SHP77 (cell line): ENCODE measurements at regions not wholly inside any gene's neighbourhood (a gene's known extent, or its start where the extent isn't known, plus 50 kb on each side); places are given as distances from the start of the nearest gene placed in this dataset.
"Not testable (repeated sequence)": the region's sequence is repeated elsewhere in the genome, so short reads cannot be mapped to it uniquely, and the experiment has no call there.

ENCODE experiments used
- DNase-seq, 2 experiments: peaks; one replicate each; lab custom pipeline; 2025; lab: John Stamatoyannopoulos, UW

GRCh38 chr2:129008881-129009554 lies 690.4 kb upstream of the HS6ST1 start:
- no peak for DNase-seq

GRCh38 chr2:129009555-129010146 lies 691.0 kb upstream of the HS6ST1 start:
- no peak for DNase-seq

DNA sequence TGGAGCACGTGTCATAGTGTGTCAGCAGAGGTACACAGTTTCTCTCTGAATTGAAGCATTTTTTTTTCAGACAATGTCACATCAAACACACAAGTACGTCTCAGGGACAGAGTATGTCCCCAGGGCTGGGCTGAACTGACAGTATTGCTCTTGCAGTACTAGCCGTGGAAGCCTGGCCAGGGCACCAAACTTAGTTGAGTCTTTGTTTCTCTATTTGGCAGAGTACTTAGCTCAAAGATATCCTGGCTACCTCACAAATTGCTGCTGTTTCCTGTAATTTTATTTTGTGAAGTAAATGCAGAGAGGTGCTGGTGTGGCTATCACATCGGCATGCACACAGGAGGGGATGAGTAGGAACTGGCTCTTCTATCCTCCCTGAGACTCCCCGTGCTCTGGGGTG lies 691.6 kb upstream of the HS6ST1 start:
- DNase-seq = no peak

DNA sequence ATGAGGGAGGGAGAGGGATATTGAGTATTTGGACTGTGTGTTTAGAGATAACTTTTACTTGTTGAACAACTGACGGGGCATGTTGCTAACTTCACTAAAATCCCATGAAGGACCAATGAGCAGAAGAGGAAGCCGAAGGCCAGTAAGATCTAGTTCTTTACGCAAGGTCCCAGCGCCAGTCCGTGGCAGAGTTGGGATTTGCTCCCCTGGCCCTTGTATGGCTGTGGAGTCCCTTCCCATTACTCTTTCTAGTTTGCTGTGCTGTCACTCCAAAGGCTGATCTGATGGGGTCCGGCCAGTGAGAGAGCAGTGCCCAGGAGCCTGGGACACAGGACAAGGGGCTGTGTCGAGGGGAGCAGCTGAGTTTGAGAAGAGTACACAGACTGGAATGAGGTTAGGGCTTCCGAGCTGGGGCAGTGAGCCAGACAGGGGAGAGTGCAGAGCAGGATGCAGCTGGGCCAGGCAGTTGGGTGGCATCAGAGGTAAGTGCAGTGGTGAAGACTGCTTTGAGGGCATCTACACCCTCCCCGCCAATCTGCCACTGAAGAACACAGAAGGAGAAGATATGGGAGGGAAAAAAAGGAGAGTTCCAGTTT lies 692.9 kb upstream of the HS6ST1 start:
- peak in 1 of 2 experiments; percentile 11 for DNase-seq

- DNase-seq = no peak
Measured at GRCh38 chr2:129014432-129014831, 695.8 kb upstream of the HS6ST1 start.

- no peak for DNase-seq
Measured at GRCh38 chr2:129015397-129016285, 697.0 kb upstream of the HS6ST1 start.

DNA sequence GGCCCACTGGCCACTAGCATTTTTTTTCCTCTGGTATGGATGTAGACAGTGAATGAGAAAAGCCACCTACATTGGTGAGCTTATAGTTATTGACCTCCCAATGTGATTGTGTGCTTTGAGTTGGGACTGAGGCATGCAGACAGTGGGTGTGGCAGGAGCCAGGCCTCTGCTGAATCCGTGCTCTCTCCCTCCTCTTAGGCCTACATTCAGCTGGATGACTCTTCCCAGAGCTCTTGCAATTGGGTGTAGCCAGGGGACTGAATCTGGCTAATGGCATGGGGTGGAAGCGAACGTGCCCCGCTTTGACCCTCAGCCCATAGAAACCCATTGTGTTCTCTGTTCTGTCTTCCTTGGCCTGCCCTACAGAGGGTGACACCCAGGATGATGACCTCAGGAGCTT lies 698.3 kb upstream of the HS6ST1 start:
- no peak for DNase-seq

DNA sequence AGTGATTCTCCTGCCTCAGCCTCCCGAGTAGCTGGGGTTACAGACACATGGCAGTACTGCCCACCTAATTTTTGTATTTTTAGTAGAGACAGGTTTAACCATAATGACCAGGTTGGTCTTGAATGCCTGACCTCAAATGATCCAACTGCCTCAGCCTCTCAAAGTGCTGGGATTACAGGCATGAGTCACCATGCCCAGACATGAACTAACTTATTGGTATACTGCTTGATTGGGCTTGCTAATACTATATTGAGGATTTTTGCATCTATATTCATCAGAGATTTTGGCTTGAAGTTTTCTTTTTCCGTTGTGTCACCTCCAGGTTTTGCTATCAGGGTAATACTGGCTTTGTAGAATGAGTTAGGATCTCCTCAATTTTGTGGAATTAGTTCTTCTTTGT lies 706.1 kb upstream of the HS6ST1 start:
- DNase-seq = no peak

GRCh38 chr2:129035992-129036391 lies 717.3 kb upstream of the HS6ST1 start:
- no peak for DNase-seq

DNA sequence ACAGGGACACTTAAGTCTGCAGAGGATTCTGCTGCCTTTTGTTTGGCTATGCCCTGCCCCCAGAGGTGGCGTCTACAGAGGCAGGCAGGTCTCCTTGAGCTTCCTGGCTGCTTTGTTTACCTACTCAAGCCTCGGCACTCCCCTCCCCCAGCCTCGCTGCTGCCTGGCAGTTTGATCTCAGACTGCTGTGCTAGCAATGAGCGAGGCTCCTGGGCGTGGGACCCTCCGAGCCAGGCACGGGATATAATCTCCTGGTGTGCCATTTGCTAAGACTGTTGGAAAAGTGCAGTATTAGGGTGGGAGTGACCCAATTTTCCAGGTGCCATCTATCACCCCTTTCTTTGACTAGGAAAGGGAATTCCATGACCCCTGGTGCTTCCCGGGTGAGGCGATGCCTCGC lies 725.0 kb upstream of the HS6ST1 start:
- DNase-seq = not testable (repeated sequence)

- DNase-seq = not testable (repeated sequence)
Measured at GRCh38 chr2:129046475-129046874, 727.8 kb upstream of the HS6ST1 start.

DNA sequence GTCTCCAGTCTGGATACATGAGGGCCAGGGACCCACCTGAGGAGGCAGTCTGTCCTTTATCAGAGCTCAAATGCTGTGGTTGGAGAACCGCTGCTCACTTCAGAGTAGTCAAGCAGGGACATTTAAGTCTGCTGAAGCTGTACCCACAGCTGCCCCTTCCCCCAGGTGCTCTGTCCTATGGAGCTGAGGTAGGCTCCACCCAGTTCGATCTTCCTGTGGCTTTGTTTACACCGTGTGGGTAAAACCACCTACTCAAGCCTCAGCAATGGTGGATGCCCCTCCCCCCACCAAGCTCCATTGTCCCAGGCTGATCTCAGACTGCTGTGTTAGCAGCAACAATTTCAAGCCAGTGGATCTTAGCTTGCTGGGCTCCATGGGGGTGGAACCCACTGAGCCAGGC lies 731.4 kb upstream of the HS6ST1 start:
- no peak for DNase-seq

DNA sequence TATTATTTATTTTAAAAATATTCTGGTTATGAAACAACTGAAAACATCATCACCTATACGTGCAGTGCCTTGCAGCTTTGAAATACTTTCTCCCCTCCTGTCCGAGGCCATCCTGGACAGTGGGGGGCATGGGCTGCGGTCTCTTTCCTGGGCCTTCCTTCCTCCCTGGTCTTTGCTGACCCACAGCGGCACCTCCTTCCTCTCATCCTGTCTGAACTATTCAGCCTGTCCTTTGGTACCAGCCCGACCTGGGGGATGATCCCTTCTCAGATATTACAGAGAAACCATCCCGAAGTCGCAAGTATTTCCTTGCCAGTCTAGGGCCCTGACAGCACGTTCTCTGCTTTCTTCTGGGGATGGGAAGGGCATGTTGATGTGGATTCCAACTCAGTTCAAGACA lies 736.6 kb upstream of the HS6ST1 start:
- DNase-seq = no peak

- no peak for DNase-seq
Measured at GRCh38 chr2:129055824-129056223, 737.2 kb upstream of the HS6ST1 start.

GRCh38 chr2:129056309-129056958 lies 737.8 kb upstream of the HS6ST1 start:
- DNase-seq = no peak

DNA sequence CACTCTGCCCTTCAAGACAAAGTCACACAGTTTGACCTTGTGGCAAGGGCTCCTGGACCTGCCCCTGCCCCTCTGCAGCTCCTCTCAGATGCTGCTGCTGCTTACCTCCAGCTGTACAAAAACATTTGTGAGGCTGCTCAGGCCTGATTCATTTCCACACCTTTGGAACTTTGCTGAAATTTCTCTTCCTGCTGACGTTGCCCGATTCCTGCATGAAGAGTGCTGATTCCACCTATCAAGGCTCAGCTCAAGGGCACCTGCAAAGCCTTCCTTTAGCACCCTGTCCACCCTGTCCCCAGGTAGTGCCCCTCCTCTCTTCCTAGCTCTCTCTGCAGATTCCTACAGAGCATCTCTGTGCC lies 738.3 kb upstream of the HS6ST1 start:
- DNase-seq = no peak

- no peak for DNase-seq
Measured at GRCh38 chr2:129058981-129059380, 740.3 kb upstream of the HS6ST1 start.

GRCh38 chr2:129059476-129059875 lies 740.8 kb upstream of the HS6ST1 start:
- no peak for DNase-seq

DNA sequence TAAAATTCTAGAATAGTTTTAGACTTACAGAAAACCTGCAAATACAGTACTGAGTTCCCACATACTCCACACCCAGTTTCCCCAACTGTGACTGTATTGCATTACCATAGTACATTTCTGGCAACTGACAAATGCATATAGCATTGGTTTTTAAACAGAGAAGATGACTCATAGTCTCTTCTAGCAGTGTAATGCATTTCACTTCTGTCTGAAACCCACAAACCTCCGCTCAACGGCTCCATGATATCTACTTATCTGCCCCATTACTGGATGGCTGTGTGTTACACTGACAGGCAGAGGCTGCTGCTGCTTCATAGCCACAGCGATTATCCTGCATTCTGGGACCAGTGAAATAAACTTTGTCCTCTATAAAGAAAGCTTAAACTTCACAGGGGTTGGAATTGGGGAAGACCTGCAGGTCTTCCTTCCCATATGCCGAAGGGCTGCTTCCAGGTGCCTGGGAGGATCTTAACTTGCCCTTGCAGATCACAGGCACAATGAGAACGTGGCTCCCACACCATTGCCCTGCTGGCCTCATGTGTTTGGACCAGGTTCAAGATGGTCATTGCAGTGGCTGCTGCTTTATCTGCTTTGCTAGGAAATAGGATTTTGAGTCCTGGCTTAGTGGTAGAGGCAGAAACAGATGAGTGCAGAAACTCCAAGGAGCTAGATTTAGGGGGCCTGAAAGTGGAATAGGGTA lies 742.6 kb upstream of the HS6ST1 start:
- DNase-seq = no peak

GRCh38 chr2:129061769-129062121 lies 743.1 kb upstream of the HS6ST1 start:
- no peak for DNase-seq

DNA sequence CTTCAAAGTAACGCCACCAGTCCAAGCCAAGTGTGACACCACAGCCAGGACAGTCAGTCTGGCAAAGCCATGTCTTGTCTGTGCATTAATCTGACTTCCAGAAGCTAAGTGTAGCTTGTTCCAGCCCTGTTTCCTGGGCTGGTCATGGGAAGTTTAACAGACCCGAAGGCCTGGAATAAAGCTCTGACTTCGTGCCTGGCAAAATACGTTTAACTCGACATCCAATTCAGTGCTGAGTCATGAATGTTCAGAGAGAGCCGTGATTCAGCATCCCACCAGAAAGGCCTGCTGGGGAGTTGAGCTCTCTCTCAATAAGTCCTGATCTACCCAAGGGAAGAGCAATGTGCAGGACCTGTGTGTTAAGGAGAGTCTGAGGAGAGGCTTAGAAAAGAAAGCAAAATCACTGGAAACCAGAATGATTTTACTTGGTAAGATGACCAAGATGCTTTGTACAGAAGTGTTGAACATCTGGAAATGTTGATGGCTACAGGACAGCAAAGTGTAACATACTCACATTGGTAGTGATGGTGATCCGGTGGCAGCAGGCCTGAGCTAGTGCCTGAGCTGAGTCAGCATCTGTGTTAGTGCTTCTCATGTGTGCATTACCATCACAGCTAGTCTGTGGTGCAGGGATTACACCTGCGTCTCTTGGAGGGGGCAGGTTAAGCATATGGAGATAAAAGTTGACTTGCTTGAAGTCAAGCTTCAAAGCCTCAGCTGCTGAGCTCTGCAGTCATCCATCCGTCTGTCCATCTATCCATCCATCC lies 743.7 kb upstream of the HS6ST1 start:
- no peak for DNase-seq
